CD4-positive, alpha-beta T cell treated with Interleukin-1 beta for 1 hour (primary cell): ENCODE measurements at regions not wholly inside any gene's neighbourhood (a gene's known extent, or its start where the extent isn't known, plus 50 kb on each side); places are given as distances from the start of the nearest gene placed in this dataset.

Experiments used
- DNase-seq, 2 donors: peaks; one replicate each; pipeline ENCODE4 v3.0.0-alpha.2; 2020 to 2022

- DNase-seq = no peak
Observed at GRCh38 chr18:42561521-42561920, 554.0 kb downstream of the RIT2 start.

GRCh38 chr18:42563995-42564394, 551.5 kb downstream of the RIT2 start:
- no peak for DNase-seq

- no peak for DNase-seq
Observed at GRCh38 chr18:42564761-42565160, 550.7 kb downstream of the RIT2 start.

- DNase-seq = no peak
Observed at GRCh38 chr18:42568773-42569172, 546.7 kb downstream of the RIT2 start.

GRCh38 chr18:42574871-42575270, 540.6 kb downstream of the RIT2 start:
- no peak for DNase-seq

- no peak for DNase-seq
Observed at GRCh38 chr18:42576124-42576523, 539.4 kb downstream of the RIT2 start.

- no peak for DNase-seq
Observed at GRCh38 chr18:42578792-42579191, 536.7 kb downstream of the RIT2 start.

- DNase-seq = no peak
Observed at GRCh38 chr18:42582266-42582665, 533.2 kb downstream of the RIT2 start.

GRCh38 chr18:42583283-42583731, 532.2 kb downstream of the RIT2 start:
- no peak for DNase-seq

GRCh38 chr18:42586601-42587000, 528.9 kb downstream of the RIT2 start:
- DNase-seq = no peak

- no peak for DNase-seq
Observed at GRCh38 chr18:42588786-42589185, 526.7 kb downstream of the RIT2 start.

GRCh38 chr18:42604820-42605219, 510.7 kb downstream of the RIT2 start:
- DNase-seq = no peak

GRCh38 chr18:42606886-42607495, 508.5 kb downstream of the RIT2 start:
- no peak for DNase-seq

GRCh38 chr18:42611134-42611533, 504.4 kb downstream of the RIT2 start:
- no peak for DNase-seq

GRCh38 chr18:42614619-42615293, 500.7 kb downstream of the RIT2 start:
- no peak for DNase-seq

- DNase-seq = no peak
Observed at GRCh38 chr18:42617221-42617620, 498.3 kb downstream of the RIT2 start.

GRCh38 chr18:42619771-42620170, 495.7 kb downstream of the RIT2 start:
- no peak for DNase-seq

- DNase-seq = no peak
Observed at GRCh38 chr18:42620657-42621056, 494.8 kb downstream of the RIT2 start.

- DNase-seq = no peak
Observed at GRCh38 chr18:42623935-42624334, 491.6 kb downstream of the RIT2 start.

GRCh38 chr18:42632801-42633200, 482.7 kb downstream of the RIT2 start:
- no peak for DNase-seq

- DNase-seq = no peak
Observed at GRCh38 chr18:42635378-42636048, 480.0 kb downstream of the RIT2 start.

- no peak for DNase-seq
Observed at GRCh38 chr18:42636309-42636708, 479.2 kb downstream of the RIT2 start.

- no peak for DNase-seq
Observed at GRCh38 chr18:42640160-42640559, 475.3 kb downstream of the RIT2 start.

- no peak for DNase-seq
Observed at GRCh38 chr18:42641996-42642395, 473.5 kb downstream of the RIT2 start.
